HG03558 (cell line): ENCODE measurements at regions not wholly inside any gene's neighbourhood (a gene's known extent, or its start where the extent isn't known, plus 50 kb on each side); places are given as distances from the start of the nearest gene placed in this dataset.

Source experiments
- ATAC-seq: cut with Tn5 transposase; IDR thresholded peaks from one replicate; pipeline ENCODE4 v1.9.1; 2021; ENCODE audit warnings: moderate number of reproducible peaks; ENCODE audit not compliant: unreplicated experiment; ENCODE audit errors: extremely low read depth

DNA sequence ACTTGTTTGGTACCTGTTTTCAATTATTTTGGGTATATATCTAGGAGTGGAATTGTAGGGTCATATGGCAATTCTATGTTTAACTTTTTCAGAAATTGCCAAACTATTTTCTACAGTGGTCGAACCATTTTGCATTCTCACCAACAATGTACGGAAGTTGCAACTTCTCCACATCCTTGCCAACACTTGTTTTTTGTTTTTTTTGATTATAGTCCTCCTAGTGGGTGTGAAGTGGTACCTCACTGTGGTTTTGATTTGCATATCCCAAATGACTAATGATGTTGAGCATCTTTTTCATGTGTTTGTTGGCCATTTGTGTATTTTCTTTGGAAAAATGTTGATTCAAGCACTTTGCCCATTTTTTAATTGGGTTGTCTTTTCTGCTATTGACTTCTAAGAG is 122.1 kb downstream of the RPS24 start:
- no peak for ATAC-seq

DNA sequence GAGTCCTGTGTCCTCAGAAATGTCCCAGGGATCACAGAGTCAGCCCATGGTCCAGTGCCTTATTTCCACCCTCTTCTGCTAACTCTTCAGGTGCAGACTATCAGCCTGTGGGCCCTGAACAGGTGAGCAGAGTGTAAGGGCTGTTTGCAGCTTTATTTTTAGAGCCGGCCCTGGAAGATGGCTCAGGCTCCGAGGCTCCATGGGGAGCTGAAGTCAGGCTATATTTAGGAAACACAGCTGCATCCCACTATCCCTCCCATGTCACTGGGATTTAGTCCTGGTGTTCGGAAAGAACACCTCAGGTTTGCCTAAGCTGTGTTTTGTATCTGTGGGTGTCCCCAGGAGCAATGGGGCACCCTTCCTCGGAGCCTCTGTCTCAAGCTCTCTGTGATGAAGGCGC is 126.9 kb downstream of the RPS24 start:
- no peak for ATAC-seq

DNA sequence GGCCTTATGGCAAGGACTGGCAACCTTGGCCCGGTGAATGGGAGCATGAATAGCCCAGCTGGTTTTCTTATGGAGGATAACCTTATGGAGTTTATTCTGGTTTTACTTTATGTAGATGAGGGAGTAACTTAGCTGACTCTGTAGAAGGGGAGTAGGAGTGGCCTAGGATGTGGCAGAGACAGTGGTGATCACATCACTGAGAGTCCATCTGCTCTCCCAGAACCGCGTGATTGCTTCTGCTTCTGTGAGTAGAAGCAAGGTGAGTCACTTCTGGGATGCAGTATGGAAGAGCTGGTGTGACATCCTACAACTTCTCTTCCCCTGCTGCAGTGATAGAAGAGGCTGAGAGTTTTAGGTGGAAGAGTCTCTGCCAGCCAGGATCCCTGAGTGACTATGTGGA is 129.2 kb downstream of the RPS24 start:
- ATAC-seq: no peak

DNA sequence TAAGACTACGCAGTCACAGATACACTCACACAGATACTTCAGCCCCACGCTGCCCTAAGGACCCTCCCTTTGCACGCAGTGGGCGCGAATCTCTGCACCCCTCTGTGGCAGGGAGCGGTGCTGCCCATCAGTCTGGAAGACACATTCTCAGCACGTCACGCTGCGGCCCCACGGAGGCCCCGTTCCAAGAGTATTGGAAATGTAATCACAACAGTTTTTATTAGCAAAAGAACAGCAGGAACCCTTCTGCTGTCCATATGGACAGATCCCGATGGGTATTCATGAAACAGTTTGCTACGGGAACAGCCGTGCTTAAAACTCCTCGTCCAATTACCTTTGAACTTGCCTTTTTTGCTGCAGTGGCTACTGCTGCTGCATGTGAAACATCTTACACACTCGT is 131.0 kb downstream of the RPS24 start:
- no peak for ATAC-seq

DNA sequence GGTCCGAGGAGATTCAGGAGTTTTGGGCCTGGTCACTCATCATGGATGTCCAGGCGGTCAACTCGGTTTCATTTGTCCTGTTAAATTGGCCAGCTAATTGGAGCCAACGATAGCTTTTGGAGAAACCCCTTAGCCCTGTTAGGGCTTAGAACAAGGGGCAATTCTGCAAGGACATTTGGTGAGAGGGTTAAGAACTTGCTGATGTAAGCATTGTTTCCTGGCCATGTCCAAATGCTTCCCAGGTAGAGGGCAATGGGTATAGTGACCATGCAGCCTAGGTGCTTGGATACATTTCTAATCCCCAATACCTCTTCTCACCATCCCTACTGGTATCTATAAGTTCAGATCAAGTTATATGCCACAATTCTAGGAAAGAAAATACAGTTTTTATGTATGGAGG is 131.5 kb downstream of the RPS24 start:
- ATAC-seq: no peak

DNA sequence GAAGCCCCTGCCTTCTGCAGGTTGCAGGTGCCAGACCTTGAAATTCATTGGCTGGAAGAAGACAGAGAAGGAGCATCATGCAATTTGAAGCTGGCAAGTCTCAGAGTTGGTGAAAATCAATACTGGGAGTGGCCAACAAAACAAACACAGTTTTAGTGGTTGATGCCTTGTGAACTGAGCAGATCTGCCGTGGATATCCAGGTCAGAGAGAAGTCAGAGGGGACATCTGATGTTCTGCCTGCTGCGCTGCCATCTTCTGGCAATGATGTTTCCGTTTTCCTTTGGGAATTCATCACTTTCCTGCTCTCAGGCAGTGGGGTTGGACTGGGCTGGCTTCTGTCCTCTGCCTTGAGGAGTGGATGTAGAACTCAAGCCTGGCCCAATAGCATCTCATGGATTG is 132.0 kb downstream of the RPS24 start:
- no peak for ATAC-seq

DNA sequence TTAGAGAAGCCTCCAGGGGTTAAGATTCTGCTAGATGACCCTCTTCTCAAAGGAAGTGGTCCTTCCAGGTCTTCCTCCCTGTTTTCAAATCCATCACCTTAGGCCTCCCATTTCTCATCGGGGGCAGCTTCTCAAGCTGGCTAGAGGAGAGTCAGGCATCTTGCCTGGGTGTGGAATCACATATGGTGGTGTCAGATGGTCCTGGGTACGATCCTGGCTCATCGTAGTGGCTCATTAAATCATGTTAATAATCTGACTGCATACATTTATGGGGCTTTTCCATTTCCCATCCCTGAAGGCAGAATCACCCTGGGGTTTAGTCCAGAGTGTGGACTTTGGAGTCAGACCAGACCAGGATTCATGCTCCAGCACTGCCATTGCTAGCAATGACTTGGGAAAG is 132.6 kb downstream of the RPS24 start:
- ATAC-seq: no peak

DNA sequence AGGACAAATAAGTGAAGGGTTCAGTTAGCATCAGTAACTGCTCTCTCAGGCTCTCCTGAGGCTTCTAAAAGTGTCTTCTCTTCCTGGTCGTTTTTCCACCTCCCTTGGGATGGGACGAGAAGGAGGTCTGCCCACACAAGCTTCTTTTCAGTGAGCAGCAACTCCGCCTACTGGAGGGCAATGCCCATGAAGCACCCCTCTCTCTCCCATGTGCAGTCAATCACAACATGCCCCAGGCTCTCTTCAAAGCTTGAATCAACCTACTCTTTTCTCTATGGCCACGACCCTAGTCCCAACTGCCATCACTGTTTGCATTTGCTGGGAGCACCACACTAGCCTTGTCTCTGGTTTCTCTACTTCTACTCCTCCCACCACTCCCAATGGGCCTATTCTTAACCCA is 135.6 kb downstream of the RPS24 start:
- ATAC-seq: no peak

DNA sequence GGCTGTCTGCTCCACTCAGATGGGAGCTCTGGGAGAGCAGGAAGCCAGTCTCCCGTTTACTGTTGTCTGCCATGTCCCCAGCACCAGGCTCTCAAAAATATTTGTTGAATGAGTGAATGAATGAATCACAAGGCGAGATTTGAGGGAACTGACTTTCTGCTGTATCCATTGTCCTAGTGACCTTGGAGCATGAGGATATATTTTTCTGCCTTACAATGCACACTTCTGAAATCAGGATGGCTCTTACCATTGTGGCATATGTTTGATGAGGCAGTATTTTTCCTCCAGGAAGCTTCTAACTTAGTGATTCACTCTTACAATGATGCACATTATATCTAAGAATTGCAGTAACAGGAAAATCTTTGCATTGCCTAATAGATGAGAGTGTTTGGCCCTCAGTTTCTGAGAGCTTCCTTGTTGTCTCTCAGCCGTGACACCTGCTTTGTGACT is 136.4 kb downstream of the RPS24 start:
- ATAC-seq: no peak

DNA sequence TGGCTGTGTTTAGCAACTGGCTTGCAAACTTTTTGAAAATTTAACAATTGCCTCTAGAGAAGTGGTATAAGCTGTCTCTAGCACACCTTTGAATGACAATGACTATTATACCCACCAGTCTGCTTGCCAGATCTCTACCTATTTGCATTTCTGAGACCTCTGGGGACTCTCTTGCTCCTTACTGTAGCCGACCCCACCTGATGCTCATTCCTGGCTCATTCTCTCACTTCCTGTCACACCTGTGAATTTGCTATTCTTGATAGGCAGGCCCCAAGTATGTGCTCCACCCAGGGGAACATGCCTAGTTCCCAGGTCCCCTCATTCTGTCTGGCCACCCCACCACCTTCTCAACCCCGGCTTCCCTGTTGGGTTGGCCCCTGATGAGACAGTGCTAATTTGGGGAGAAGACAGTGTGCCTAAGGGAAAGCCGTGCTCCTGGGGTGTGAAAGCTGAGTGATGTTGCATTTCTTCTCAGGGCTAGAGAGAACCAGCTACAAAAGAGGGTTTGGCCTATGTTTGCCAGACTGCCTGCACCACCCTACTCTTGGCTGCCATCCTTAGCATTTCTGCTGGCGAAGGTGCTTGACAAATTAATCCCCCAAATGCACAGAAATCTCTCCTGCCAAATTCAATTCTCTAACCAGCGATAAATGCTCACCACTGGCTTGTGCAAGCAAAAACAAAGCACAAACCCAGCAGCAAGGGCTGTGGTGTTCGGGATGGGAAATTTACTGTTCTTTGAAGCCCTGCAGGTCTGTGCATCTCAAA is 138.2 kb downstream of the RPS24 start:
- ATAC-seq: no peak

DNA sequence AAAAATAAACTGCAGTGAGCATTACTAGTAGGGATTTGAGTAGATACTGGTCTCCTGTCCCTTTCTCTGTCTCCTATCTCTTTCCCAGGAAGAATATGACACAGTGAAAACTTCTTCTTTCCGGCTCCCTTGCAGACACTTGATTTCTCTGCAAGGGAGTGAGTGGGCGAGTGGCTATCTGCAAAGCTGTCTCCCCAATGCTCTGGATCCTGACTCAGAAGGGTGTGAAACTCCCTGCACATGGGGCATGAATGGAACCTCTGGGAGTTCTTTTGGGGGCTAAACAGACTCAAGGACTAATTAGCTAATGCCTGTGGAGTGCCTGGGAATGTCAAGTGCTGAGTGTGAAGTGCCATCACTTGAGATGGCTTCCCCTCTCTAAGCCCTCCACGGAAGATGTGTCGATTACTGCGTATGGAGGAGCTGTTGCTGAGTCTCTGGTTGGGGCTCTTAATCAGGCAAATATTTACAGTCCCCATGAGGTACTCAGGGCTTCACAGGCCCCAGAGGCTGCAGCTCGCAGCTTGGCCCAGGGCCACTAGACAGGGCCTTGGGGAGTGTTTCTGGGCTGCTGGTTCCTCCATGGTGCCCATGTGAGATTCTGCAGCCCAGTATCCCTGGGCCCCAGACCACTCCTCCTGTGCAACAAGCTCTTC is 139.8 kb downstream of the RPS24 start:
- no peak for ATAC-seq

DNA sequence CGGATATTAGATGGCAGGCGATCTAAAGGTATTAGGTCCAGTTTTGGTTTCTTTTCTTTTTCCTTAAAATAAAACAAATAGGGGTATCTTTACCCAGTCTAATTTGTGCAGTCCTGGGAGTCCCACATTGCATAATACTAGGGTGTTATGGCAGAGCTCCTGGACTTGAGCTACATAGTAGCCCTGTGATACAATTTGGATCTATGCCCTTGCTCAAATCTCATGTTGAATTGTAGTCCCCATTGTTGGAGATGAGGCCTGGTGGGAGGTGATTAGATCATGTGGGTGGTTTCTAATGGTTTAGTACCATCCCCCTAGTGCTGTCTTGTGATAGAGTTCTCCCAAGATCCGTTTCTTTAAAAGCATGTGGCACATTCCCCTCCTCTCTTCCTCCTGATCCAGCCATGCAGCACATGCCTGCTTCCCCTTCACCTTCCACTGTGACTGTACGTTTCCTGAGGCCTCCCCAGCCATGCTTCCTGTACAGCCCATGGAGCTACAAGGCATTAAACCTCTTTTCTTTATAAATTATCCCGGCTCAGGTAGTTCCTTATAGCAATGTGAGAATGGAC is 141.9 kb downstream of the RPS24 start:
- ATAC-seq: no peak

DNA sequence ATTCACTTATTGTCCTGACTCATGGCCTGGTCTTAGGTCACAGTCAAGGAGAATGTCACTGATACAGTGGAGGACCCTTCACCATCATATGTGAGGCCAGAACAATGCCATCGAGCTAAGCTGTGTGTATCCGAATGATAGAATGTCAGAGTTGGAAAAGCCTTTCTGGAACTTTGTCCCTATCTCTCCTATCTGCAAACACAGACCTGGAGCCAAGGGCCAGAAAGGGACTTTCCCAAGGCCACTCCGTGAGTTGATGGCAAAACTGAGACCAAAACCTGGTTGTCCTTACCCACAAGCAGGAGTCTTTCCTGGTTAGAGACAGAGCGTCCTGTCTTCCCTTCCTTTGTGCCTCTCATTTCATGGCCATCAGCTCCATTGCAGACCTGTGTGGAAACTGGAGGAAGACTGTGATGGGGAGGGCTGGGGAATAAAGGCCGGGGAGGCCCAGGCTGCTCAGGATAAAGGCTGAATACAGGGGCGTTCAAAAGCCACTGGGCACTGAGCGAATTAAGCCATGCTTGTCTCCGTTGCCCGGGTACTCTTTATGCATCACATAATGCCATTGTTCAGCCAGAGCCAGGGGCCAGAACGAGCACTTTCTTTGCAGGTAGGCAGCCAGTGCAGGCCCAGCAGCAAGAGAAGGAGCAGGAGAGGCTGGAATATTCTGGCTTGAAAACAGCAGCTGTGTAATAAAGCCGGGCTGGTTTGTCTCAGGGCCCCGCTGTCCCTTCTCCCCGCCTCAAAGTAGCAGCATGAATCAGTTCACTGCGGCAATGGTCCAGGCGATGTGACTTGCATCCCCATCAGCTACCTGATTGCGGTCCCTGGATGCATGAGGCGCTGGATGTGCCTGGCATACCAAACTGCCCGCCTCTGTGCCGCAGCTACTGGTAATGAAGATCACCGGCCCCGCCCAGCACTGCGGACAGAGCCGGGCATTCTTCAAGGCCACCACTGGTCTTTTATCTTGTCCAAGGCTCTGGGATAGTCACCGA is 143.0 kb downstream of the RPS24 start:
- ATAC-seq: no peak

DNA sequence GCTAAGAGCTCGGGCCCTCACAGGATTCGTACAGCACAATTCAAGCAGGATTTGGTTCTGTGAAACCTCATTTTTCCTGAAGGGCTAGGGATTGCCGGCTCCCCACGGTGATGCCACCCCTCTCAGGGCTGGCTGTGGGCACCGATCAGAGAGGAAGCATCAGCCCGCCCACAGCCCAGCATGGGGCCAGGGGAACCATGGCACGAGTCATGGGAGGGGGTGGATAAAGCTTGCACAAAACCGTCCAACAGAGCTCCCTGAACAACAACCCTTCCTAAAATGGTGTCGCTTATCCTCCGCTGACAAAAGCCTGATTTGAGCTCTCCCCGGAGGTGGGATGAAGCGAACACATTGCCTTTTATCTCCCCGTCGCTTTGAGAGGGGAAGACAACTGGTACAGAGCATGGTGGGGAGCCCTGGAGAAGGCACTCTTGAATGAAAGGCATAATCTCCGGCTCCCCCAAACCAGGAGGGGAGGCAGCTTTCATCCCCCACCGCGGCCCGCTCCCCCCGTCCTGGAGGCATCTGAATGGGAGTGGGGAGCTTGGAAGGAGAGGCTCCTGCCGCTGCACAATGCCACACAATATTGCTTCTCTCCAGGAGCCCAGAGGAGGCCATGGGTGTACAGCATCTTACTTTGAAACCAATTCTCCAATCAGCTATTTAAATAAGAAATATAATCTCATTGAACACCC is 144.0 kb downstream of the RPS24 start:
- no peak for ATAC-seq

DNA sequence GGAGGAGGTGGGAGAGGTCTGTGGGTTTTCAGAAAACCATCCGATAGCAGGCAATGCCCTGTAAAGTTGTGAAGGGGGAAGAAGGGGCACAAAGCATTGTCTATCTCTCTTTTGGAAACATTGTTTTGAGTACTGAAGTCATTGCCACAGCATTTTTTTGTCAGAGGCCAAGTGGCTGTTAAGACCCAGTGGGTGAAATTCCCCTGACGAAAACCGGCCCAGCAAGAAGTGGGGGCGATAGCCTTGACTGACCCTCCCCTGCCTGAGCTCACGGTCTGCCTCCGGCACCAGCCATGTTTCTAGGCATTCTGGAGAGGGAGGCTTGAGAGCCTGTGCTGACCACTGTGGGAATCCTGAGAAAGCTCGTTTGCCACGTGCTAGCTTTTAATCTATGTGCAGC is 144.7 kb downstream of the RPS24 start:
- no peak for ATAC-seq

DNA sequence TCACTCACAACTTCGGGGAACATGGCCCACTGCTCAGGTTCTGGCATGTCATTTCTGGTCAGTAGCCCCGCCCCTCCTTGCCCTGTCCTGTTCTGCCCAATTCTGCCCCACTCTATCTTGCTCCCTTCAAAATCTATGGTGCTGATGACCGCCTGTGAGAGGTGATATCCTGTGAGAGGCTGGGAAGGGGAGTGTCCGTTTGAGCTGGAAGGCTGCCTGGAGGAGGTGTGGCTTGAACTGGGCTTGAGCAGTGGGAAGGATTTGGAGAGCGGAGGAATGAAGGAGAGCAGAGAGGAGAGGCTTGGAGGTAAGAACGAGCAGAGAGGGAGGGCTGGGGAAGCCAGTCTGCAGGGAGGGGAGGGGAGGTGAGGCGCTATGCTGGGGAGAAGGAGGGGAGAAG is 145.3 kb downstream of the RPS24 start:
- ATAC-seq: no peak

DNA sequence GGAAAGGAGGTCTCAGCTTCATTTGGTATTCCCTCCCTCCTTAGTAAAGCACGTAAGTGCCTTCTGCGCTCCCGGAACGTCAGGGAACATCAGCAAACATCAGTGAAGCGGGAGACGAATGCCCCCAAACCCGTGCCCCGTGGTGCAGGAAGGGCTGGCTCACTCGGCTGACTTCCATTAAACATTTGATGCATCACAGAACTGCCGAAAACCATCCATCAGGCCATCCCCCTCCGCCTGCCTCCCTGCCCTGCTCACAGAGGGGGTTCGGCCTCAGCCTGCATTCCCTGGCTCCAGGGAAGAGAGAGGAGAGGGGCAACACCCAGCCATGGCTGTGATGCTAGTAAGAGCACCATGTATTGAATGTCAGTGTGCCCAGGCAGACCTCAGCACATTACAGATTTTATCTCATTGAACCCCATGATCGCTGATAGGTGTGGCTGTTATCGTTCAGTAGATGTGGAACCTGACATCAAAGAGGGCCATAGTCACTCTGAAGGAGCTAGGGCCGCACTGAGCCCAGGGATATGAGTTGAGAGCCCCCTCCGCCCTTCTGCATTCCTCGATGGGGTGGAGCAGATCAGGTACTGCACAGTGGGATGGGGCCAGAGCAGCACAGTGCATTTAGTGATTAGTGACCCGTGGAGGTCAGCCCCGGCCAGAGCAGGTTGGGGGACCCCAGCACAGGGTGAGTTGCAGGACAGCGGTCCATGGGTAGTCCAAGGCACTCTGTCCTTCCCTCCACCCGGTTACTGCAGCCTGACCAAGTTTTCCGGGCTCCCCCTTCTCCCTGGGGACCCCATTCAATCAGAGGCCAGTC is 146.4 kb downstream of the RPS24 start:
- ATAC-seq: no peak

DNA sequence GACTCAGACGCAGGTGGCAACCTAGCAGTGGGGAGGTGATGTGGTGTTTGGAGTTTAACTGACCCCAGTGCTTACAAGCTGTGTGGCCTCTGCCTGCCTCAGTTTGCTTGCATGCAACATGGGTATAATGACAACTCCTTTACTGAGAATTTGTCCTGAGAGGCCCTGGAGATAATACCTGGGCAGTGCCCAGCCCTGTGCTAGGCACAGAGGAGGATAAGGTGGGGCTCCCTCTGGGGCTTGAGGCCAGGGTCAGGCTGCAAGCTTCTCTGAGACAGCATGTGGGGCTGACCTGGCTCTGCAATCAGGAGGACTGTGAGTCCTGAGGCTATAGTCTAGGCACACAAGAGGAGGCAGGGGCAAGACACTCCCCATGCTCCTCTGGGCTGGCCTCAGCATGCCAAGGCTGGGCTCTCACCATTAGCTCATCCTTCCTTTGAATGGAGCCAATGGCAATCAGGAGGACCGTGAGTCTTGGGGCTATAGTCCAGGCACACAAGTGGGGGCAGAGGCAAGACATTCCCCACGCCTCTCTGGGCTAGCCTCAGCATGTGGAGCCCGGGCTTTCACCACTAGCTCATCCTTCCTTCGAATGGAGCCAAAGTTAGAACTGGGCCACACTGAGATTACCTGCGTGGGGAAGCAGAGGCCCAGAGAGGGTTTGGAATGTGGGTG is 147.9 kb downstream of the RPS24 start:
- ATAC-seq: no peak

DNA sequence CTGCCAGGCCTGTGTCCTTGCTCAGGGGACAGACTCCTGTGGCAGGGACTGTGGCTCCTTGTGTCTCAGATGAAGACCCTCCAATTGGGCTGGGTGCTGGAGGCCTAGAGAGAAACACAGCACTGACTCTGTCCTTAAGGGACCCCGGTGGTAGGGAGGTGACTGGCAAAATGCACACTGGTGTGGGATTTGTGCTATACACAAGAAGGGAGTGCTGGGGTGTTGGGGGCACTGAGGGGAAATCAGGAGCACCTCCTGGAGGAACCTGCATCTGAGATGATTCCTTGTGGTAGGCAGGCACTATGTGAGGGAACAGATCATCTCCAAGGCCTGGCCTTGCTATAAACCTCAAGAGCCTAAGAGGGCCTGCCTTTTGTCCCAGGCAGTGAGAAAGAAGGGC is 149.2 kb downstream of the RPS24 start:
- no peak for ATAC-seq
